ENCODE measurements at regions not wholly inside any gene's neighbourhood (a gene's known extent, or its start where the extent isn't known, plus 50 kb on each side); places are given as distances from the start of the nearest gene placed in this dataset.
A peak's percentile ranks its signal among the peaks of the same experiment; 100 is the strongest.

DNA sequence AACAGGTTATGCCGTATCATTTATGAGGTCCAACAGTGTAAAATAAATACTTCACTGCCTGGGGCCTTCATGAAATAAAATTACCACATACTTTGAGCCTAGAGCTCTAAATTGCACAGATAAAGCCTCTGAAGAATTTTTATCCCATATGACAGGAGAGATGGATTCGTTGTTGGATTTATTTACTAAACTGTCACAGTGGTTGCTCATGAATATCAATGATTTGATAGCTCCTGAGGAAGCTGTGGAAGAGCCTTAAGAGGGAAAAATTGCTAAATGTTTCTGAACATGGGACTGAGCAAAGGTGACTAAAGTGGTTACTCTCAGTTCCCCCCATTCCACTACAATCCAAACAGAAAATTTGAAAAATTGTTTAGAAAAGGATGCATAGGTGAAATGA, 558.9 kb upstream of the IL12A start:
- H3K9ac ChIP-seq (ENCODE audit: low read length), result no peak overlapping the region
- H4K20me1 ChIP-seq (ENCODE audit: insufficient read depth), result no peaks in the 10 kb centered on the region
- H3F3A ChIP-seq (ENCODE audit: insufficient read depth, low read length, poor library complexity, severe bottlenecking), result no peaks in the 10 kb centered on the region
- TF ChIP-seq EZH2 (IDR thresholded peaks at IDR 0.05; ENCODE audit: borderline replicate concordance, insufficient read depth, low read length, poor library complexity, severe bottlenecking), result no peak
- TF ChIP-seq MXI1 (conservative IDR thresholded peaks at IDR 0.05; ENCODE audit: poor library complexity, severe bottlenecking), result no peak
- TF ChIP-seq POLR2AphosphoS5 (IDR thresholded peaks at IDR 0.05), result peak; percentile 45
- peak; percentile 73 for TF ChIP-seq REST (IDR thresholded peaks at IDR 0.05; ENCODE audit: borderline replicate concordance)
- peak; percentile 77 for TF ChIP-seq EP300 (conservative IDR thresholded peaks at IDR 0.05; ENCODE audit: poor library complexity, severe bottlenecking)
- no peaks in the 10 kb centered on the region for H3K79me2 ChIP-seq (replicated peaks; ENCODE audit: insufficient read depth, low read length)
- no peaks in the 10 kb centered on the region for H3K27me3 ChIP-seq (ENCODE audit: insufficient read depth, low read depth, low read length)
- H3K4me2 ChIP-seq (ENCODE audit: low read length), result no peak overlapping the region
- H3K9me3 ChIP-seq (ENCODE audit: low read length), result no peaks in the 10 kb centered on the region
- no peak overlapping the region for H3K4me3 ChIP-seq (ENCODE audit: low read length)
- H3K9me2 ChIP-seq (ENCODE audit: insufficient read depth, low read length), result no peaks in the 10 kb centered on the region
- H3K27ac ChIP-seq (ENCODE audit: low read length), result no peak overlapping the region
- no peak overlapping the region for H2AFZ ChIP-seq (ENCODE audit: low read depth, low read length)
- no peaks in the 10 kb centered on the region for H3K36me3 ChIP-seq (ENCODE audit: insufficient read depth, low read length)

- no peak for TF ChIP-seq REST (IDR thresholded peaks at IDR 0.05; ENCODE audit: borderline replicate concordance)
- TF ChIP-seq SMC3 (conservative IDR thresholded peaks at IDR 0.05; ENCODE audit: poor library complexity), result no peak
- TF ChIP-seq POLR2AphosphoS5 (IDR thresholded peaks at IDR 0.05), result no peak
- TF ChIP-seq CTCF (IDR thresholded peaks at IDR 0.05; ENCODE audit: poor library complexity, severe bottlenecking), result no peak
- TF ChIP-seq MXI1 (conservative IDR thresholded peaks at IDR 0.05; ENCODE audit: poor library complexity, severe bottlenecking), result no peak
- TF ChIP-seq EZH2 (IDR thresholded peaks at IDR 0.05; ENCODE audit: borderline replicate concordance, insufficient read depth, low read length, poor library complexity, severe bottlenecking), result no peak
- no peak for TF ChIP-seq TAF1 (IDR thresholded peaks at IDR 0.05; ENCODE audit: low read depth)
- no peak for TF ChIP-seq EP300 (conservative IDR thresholded peaks at IDR 0.05; ENCODE audit: poor library complexity, severe bottlenecking)
- TF ChIP-seq RAD21 (conservative IDR thresholded peaks at IDR 0.05), result no peak
- H3K9me3 ChIP-seq (ENCODE audit: low read length), result no peaks in the 10 kb centered on the region
- H3K4me3 ChIP-seq (ENCODE audit: low read length), result no peak overlapping the region
- H3F3A ChIP-seq (ENCODE audit: insufficient read depth, low read length, poor library complexity, severe bottlenecking), result no peaks in the 10 kb centered on the region
- no peaks in the 10 kb centered on the region for H3K79me2 ChIP-seq (replicated peaks; ENCODE audit: insufficient read depth, low read length)
- no peaks in the 10 kb centered on the region for H3K36me3 ChIP-seq (ENCODE audit: insufficient read depth, low read length)
- H4K20me1 ChIP-seq (ENCODE audit: insufficient read depth), result no peaks in the 10 kb centered on the region
- no peaks in the 10 kb centered on the region for H3K27me3 ChIP-seq (ENCODE audit: insufficient read depth, low read depth, low read length)
- H3K9ac ChIP-seq (ENCODE audit: low read length), result no peak overlapping the region
- no peaks in the 10 kb centered on the region for H3K9me2 ChIP-seq (ENCODE audit: insufficient read depth, low read length)
- H3K4me2 ChIP-seq (ENCODE audit: low read length), result no peak overlapping the region
- H3K27ac ChIP-seq (ENCODE audit: low read length), result no peak overlapping the region
- no peak overlapping the region for H2AFZ ChIP-seq (ENCODE audit: low read depth, low read length)
Measured at GRCh38 chr3:159432682-159433340, 555.8 kb upstream of the IL12A start.

All from neural cell (in vitro differentiated cells).